GM12878 (cell line): ENCODE measurements at regions not wholly inside any gene's neighbourhood (a gene's known extent, or its start where the extent isn't known, plus 50 kb on each side); places are given as distances from the start of the nearest gene placed in this dataset.

ENCODE experiments used
- ATAC-seq: fragments of 200-7000 bp; cut with Tn5 transposase; 3 replicates; pipeline ENCODE4 v1.9.1; 2020; ENCODE audit warnings: mild to moderate bottlenecking, moderate library complexity
- BruUV-seq: library from RNA; stranded (reverse); fragments of 400-500 nt; replicated peaks from 2 replicates; lab custom pipeline; 2021; lab: Mats Ljungman, UMichigan
- CTCF ChIA-PET: fragments of 300-600 bp; sonication (Branson Sonifier 250); formaldehyde crosslinking; extraction: SDS; loops from one replicate; lab custom pipeline; 2021; ENCODE audit warnings: inconsistent platforms; lab: Yijun Ruan, JAX
- POLR2A ChIA-PET: fragments of 350-600 bp; formaldehyde crosslinking; extraction: SDS; loops from one replicate; lab custom pipeline; 2021; ENCODE audit warnings: inconsistent platforms; lab: Charles Lee
- RAD21 ChIA-PET: fragments of 300-600 bp; sonication (Branson Sonifier 250); formaldehyde crosslinking; loops from one replicate; lab custom pipeline; 2023; ENCODE audit warnings: antibody characterized with exemption; ENCODE audit not compliant: unreplicated experiment; lab: Charles Lee
- SMC1A ChIA-PET: fragments of 300-600 bp; sonication (Branson Sonifier 250); formaldehyde crosslinking; loops from one replicate; lab custom pipeline; 2023; ENCODE audit not compliant: unreplicated experiment, uncharacterized antibody; lab: Charles Lee
- DNase-seq: peaks from one replicate; pipeline ENCODE4 v3.0.0-alpha.2; 2011; ENCODE audit warnings: low read depth, low spot score
- FAIRE-seq: peaks from 3 replicates; lab custom pipeline; 2011; peaks lifted over from hg19 to GRCh38; lab: Jason Lieb, UNC
- H2AFZ ChIP-seq: 2 replicates; pipeline ENCODE4 v1.6.0; 2011; ENCODE audit warnings: low read depth, low read length, control low read depth; ENCODE audit not compliant: control insufficient read depth
- H3K27ac ChIP-seq: 2 replicates; pipeline ENCODE4 v1.5.1; 2011; ENCODE audit warnings: control low read depth; ENCODE audit not compliant: control insufficient read depth, insufficient read depth
- H3K27me3 ChIP-seq, 2 experiments: replicated peaks in 1 of 2; 2 replicates each; pipeline versions ENCODE4 v1.6.0 to v1.6.1; 2011; ENCODE audit warnings: low read length in 1 of 2; ENCODE audit not compliant: control insufficient read depth in 2 of 2, insufficient read depth in 2 of 2
- H3K36me3 ChIP-seq, 2 experiments: 2 replicates each; pipeline ENCODE4 v1.5.1; 2011; ENCODE audit warnings: low read length in 1 of 2; ENCODE audit not compliant: control insufficient read depth in 2 of 2, insufficient read depth in 2 of 2
- H3K4me1 ChIP-seq: 2 replicates; pipeline ENCODE4 v1.6.1; 2011; ENCODE audit warnings: mild to moderate bottlenecking, low read length, moderate library complexity, mixed read lengths; ENCODE audit not compliant: control insufficient read depth, insufficient read depth
- H3K4me2 ChIP-seq: 2 replicates; pipeline ENCODE4 v1.6.0; 2011; ENCODE audit warnings: control low read depth; ENCODE audit not compliant: control insufficient read depth, insufficient read depth
- H3K4me3 ChIP-seq: fragments of 200-600 bp; sonication (generic); 2 replicates; pipeline ENCODE4 v1.5.1; 2016
- H3K79me2 ChIP-seq: 2 replicates; pipeline ENCODE4 v1.6.0; 2011; ENCODE audit warnings: low read length; ENCODE audit not compliant: control insufficient read depth, insufficient read depth
- H3K9ac ChIP-seq: 2 replicates; pipeline ENCODE4 v1.8.0; 2011; ENCODE audit warnings: low read length, control low read depth, mixed read lengths; ENCODE audit not compliant: control insufficient read depth, insufficient read depth
- H3K9me3 ChIP-seq: replicated peaks from 3 replicates; pipeline ENCODE4 v1.5.1; 2011; ENCODE audit warnings: mild to moderate bottlenecking, low read length; ENCODE audit not compliant: control insufficient read depth, insufficient read depth
- H4K20me1 ChIP-seq: 2 replicates; pipeline ENCODE4 v1.6.0; 2011; ENCODE audit not compliant: control insufficient read depth, insufficient read depth
- BHLHE40 ChIP-seq, 2 experiments: fragments of 450-650 bp in 1 of 2; IDR thresholded peaks; 2 replicates each; pipeline ENCODE4 v1.6.1; 2011 to 2017; ENCODE audit warnings: low read depth in 2 of 2, borderline replicate concordance in 1 of 2, improper control_type of control experiment in 1 of 2, low read length in 1 of 2, mild to moderate bottlenecking in 1 of 2
- CREB1 ChIP-seq: IDR thresholded peaks from 2 replicates; pipeline ENCODE4 v1.6.1; 2012; ENCODE audit warnings: low read depth, mild to moderate bottlenecking, inconsistent platforms
- E2F4 ChIP-seq: IDR thresholded peaks from 2 replicates; pipeline ENCODE4 v1.6.1; 2012; ENCODE audit warnings: low read depth, low read length, improper control_type of control experiment
- IRF5 ChIP-seq: fragments of 450-650 bp; IDR thresholded peaks from 2 replicates; pipeline ENCODE4 v1.6.1; 2017; ENCODE audit warnings: borderline replicate concordance
- MLLT1 ChIP-seq: fragments of 450-650 bp; IDR thresholded peaks from 2 replicates; pipeline ENCODE4 v1.6.1; 2016; ENCODE audit warnings: mild to moderate bottlenecking
- NBN ChIP-seq: fragments of 450-650 bp; IDR thresholded peaks from 2 replicates; pipeline ENCODE4 v1.6.1; 2016
- NRF1 ChIP-seq: conservative IDR thresholded peaks from 2 replicates; pipeline ENCODE4 v1.6.1; 2011; ENCODE audit warnings: mild to moderate bottlenecking, low read depth, low read length, improper control_type of control experiment
- POLR2AphosphoS5 ChIP-seq: IDR thresholded peaks from 2 replicates; pipeline ENCODE4 v1.6.1; 2011; ENCODE audit warnings: mild to moderate bottlenecking, low read length, inconsistent platforms
- TAF1 ChIP-seq: IDR thresholded peaks from 2 replicates; pipeline ENCODE4 v1.6.1; 2011; ENCODE audit warnings: mild to moderate bottlenecking, low read depth, low read length, borderline replicate concordance
- TCF12 ChIP-seq: IDR thresholded peaks from 2 replicates; pipeline ENCODE4 v1.6.1; 2011; ENCODE audit warnings: low read depth, mild to moderate bottlenecking, low read length
- ZNF384 ChIP-seq: IDR thresholded peaks from 2 replicates; pipeline ENCODE4 v1.6.1; 2012; ENCODE audit warnings: low read depth, mild to moderate bottlenecking, low read length, improper control_type of control experiment, borderline replicate concordance
- ZSCAN29 ChIP-seq: fragments of 450-650 bp; IDR thresholded peaks from 2 replicates; pipeline ENCODE4 v1.6.1; 2017; ENCODE audit warnings: mild to moderate bottlenecking, moderate library complexity
- in situ Hi-C: fragments of 300-500 bp; cut with MboI; formaldehyde crosslinking; loops from 9 replicates; pipeline ENCODE4 v1.14.3; 2018; ENCODE audit warnings: mixed read lengths
- intact Hi-C: fragments of 100-400 bp; cut with micrococcal nuclease; formaldehyde crosslinking; loops from one replicate; pipeline ENCODE4 v1.14.2; 2022; ENCODE audit not compliant: unreplicated experiment
- TF ChIP-seq, protein P1 (sequence below): IDR thresholded peaks from 2 replicates; pipeline ENCODE4 v1.6.1; 2012; ENCODE audit warnings: mild to moderate bottlenecking, low read depth, low read length
- TF ChIP-seq, protein P2 (sequence below): fragments of 450-650 bp; IDR thresholded peaks from 2 replicates; pipeline ENCODE4 v1.6.1; 2018; ENCODE audit warnings: mild to moderate bottlenecking, low read depth, moderate library complexity; ENCODE audit not compliant: partially characterized antibody

- ChIA-PET SMC1A (interaction anchor here (1.5 kb wide), 1 partner anchor 8 kb away, joined by 4 read pairs; no protein-coding TSS in a partner anchor), POLR2A (no interaction called here), RAD21 (no interaction called here), CTCF (no interaction called here)
- Histone ChIP-seq H3K36me3 (no peaks in the 10 kb centered on the region), H4K20me1 (no peaks in the 10 kb centered on the region), H3K9ac (no peak overlapping the region), H3K4me1 (no peaks in the 10 kb centered on the region), H3K27me3 (0 out of 4 replicates have a peak, but pooled peaks cover 0 to 2% of the 10 kb centered on the region in 2 experiments), H3K4me2 (no peak overlapping the region), H3K79me2 (no peaks in the 10 kb centered on the region), H3K27ac (no peak overlapping the region), H3K9me3 (no peaks in the 10 kb centered on the region), H3K4me3 (no peak overlapping the region), H2AFZ (no peak overlapping the region)
- TF ChIP-seq CREB1 = no peak
- no peak for TF ChIP-seq E2F4
- TF ChIP-seq ZSCAN29 = no peak
- no peak for TF ChIP-seq NBN
- no peak for TF ChIP-seq TCF12
- no peak for TF ChIP-seq BHLHE40 (IDR thresholded peaks at IDR 0.05; ENCODE audit: borderline replicate concordance in 1 of 2, low read depth in 2 of 2, low read length in 1 of 2)
- no peak for TF ChIP-seq TAF1
- TF ChIP-seq, protein P1, sequence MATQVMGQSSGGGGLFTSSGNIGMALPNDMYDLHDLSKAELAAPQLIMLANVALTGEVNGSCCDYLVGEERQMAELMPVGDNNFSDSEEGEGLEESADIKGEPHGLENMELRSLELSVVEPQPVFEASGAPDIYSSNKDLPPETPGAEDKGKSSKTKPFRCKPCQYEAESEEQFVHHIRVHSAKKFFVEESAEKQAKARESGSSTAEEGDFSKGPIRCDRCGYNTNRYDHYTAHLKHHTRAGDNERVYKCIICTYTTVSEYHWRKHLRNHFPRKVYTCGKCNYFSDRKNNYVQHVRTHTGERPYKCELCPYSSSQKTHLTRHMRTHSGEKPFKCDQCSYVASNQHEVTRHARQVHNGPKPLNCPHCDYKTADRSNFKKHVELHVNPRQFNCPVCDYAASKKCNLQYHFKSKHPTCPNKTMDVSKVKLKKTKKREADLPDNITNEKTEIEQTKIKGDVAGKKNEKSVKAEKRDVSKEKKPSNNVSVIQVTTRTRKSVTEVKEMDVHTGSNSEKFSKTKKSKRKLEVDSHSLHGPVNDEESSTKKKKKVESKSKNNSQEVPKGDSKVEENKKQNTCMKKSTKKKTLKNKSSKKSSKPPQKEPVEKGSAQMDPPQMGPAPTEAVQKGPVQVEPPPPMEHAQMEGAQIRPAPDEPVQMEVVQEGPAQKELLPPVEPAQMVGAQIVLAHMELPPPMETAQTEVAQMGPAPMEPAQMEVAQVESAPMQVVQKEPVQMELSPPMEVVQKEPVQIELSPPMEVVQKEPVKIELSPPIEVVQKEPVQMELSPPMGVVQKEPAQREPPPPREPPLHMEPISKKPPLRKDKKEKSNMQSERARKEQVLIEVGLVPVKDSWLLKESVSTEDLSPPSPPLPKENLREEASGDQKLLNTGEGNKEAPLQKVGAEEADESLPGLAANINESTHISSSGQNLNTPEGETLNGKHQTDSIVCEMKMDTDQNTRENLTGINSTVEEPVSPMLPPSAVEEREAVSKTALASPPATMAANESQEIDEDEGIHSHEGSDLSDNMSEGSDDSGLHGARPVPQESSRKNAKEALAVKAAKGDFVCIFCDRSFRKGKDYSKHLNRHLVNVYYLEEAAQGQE = no peak
- no peak for TF ChIP-seq MLLT1
- no peak for TF ChIP-seq POLR2AphosphoS5
- TF ChIP-seq, protein P2, sequence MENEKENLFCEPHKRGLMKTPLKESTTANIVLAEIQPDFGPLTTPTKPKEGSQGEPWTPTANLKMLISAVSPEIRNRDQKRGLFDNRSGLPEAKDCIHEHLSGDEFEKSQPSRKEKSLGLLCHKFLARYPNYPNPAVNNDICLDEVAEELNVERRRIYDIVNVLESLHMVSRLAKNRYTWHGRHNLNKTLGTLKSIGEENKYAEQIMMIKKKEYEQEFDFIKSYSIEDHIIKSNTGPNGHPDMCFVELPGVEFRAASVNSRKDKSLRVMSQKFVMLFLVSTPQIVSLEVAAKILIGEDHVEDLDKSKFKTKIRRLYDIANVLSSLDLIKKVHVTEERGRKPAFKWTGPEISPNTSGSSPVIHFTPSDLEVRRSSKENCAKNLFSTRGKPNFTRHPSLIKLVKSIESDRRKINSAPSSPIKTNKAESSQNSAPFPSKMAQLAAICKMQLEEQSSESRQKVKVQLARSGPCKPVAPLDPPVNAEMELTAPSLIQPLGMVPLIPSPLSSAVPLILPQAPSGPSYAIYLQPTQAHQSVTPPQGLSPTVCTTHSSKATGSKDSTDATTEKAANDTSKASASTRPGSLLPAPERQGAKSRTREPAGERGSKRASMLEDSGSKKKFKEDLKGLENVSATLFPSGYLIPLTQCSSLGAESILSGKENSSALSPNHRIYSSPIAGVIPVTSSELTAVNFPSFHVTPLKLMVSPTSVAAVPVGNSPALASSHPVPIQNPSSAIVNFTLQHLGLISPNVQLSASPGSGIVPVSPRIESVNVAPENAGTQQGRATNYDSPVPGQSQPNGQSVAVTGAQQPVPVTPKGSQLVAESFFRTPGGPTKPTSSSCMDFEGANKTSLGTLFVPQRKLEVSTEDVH = no peak
- TF ChIP-seq ZNF384 = no peak
- no peak for TF ChIP-seq NRF1
- no peak for TF ChIP-seq IRF5
- in situ Hi-C loops (no loop called here), intact Hi-C loops (no loop called here)
- ATAC-seq = no peak
- no peak for DNase-seq
- FAIRE-seq = no peak
- BruUV-seq = no TSS peak
These were observed 158.6 kb upstream of the GLI3 start for GRCh38 chr7:42395607-42396006.
